ENCODE measurements at regions not wholly inside any gene's neighbourhood (a gene's known extent, or its start where the extent isn't known, plus 50 kb on each side); places are given as distances from the start of the nearest gene placed in this dataset.

GRCh38 chr15:93360318-93360717, 271.3 kb upstream of the RGMA start:
- intact Hi-C loops (cut with DNase I; ENCODE audit: low total_unique reads): no loop called here
- TF ChIP-seq CTCF (IDR thresholded peaks at IDR 0.05) (no peak), POLR2A (IDR thresholded peaks at IDR 0.05) (no peak)
- no peaks in the 10 kb centered on the region for H3K36me3 ChIP-seq
- H3K4me1 ChIP-seq: no peaks in the 10 kb centered on the region
- H3K9me3 ChIP-seq: no peaks in the 10 kb centered on the region
- H3K4me3 ChIP-seq: no peak overlapping the region
- DNase-seq: no peak
- peak overlapping the region; percentile 61 to 68 for H3K27ac ChIP-seq
- no peaks in the 10 kb centered on the region for H3K27me3 ChIP-seq

GRCh38 chr15:93359425-93360131, 270.6 kb upstream of the RGMA start:
- Histone ChIP-seq H3K27me3 (no peaks in the 10 kb centered on the region), H3K4me3 (no peak overlapping the region), H3K4me1 (no peaks in the 10 kb centered on the region), H3K27ac (peak overlapping the region; percentile 61 to 68), H3K9me3 (no peaks in the 10 kb centered on the region), H3K36me3 (no peaks in the 10 kb centered on the region)
- TF ChIP-seq POLR2A (IDR thresholded peaks at IDR 0.05) (no peak), CTCF (IDR thresholded peaks at IDR 0.05) (no peak)
- intact Hi-C loops (cut with DNase I; ENCODE audit: low total_unique reads): no loop called here
- no peak for DNase-seq

- H3K4me1 ChIP-seq: no peaks in the 10 kb centered on the region
- peak overlapping the region; percentile 44 to 68 for H3K27ac ChIP-seq
- no peak for DNase-seq
- TF ChIP-seq POLR2A (IDR thresholded peaks at IDR 0.05) (no peak), CTCF (IDR thresholded peaks at IDR 0.05) (no peak)
- no peaks in the 10 kb centered on the region for H3K36me3 ChIP-seq
- intact Hi-C loops (cut with DNase I; ENCODE audit: low total_unique reads): no loop called here
- no peaks in the 10 kb centered on the region for H3K9me3 ChIP-seq
- H3K27me3 ChIP-seq: no peaks in the 10 kb centered on the region
- no peak overlapping the region for H3K4me3 ChIP-seq
Observed at GRCh38 chr15:93359060-93359408, 270.0 kb upstream of the RGMA start.

- no peaks in the 10 kb centered on the region for H3K9me3 ChIP-seq
- H3K27ac ChIP-seq: peak overlapping the region in 1 of 2 donors; percentile 44
- no peaks in the 10 kb centered on the region for H3K36me3 ChIP-seq
- TF ChIP-seq CTCF (IDR thresholded peaks at IDR 0.05): no peak
- TF ChIP-seq POLR2A (IDR thresholded peaks at IDR 0.05): no peak
- H3K4me1 ChIP-seq: no peaks in the 10 kb centered on the region
- intact Hi-C loops (cut with DNase I; ENCODE audit: low total_unique reads): no loop called here
- H3K27me3 ChIP-seq: no peaks in the 10 kb centered on the region
- H3K4me3 ChIP-seq: no peak overlapping the region
- DNase-seq: no peak
Observed at GRCh38 chr15:93358166-93359059, 269.4 kb upstream of the RGMA start.

All from uterus (tissue), 3 donors.